Mesendoderm (in vitro differentiated cells): ENCODE measurements at regions not wholly inside any gene's neighbourhood (a gene's known extent, or its start where the extent isn't known, plus 50 kb on each side); places are given as distances from the start of the nearest gene placed in this dataset.
"Not testable (repeated sequence)": the region's sequence is repeated elsewhere in the genome, so short reads cannot be mapped to it uniquely, and the experiment has no call there.

Source experiments
- DNase-seq: peaks from one replicate; pipeline ENCODE4 v3.0.0; 2013
- H2AK5ac ChIP-seq: 2 replicates; pipeline ENCODE4 v1.6.1; 2013; ENCODE audit warnings: low read length, inconsistent platforms
- H2BK120ac ChIP-seq: 2 replicates; pipeline ENCODE4 v1.6.1; 2013; ENCODE audit warnings: low read depth, mild to moderate bottlenecking, low read length, moderate library complexity, mixed read lengths
- H2BK15ac ChIP-seq: replicated peaks from 2 replicates; pipeline ENCODE4 v1.6.1; 2013; ENCODE audit warnings: low read depth, mild to moderate bottlenecking, moderate library complexity
- H2BK5ac ChIP-seq: 2 replicates; pipeline ENCODE4 v1.6.1; 2013; ENCODE audit warnings: low read length, inconsistent platforms
- H3K18ac ChIP-seq: 2 replicates; pipeline ENCODE4 v1.6.1; 2013; ENCODE audit warnings: mild to moderate bottlenecking, low read length, mixed read lengths
- H3K23ac ChIP-seq: one replicate; pipeline ENCODE4 v1.6.1; 2013; ENCODE audit warnings: low read length
- H3K27ac ChIP-seq: 2 replicates; pipeline ENCODE4 v1.5.1; 2013; ENCODE audit warnings: low read depth, mild to moderate bottlenecking, inconsistent platforms, low read length, moderate library complexity
- H3K27me3 ChIP-seq: 2 replicates; pipeline ENCODE4 v1.6.1; 2013; ENCODE audit warnings: low read length, control low read depth, mild to moderate bottlenecking, inconsistent platforms; ENCODE audit not compliant: insufficient read depth, poor library complexity
- H3K36me3 ChIP-seq: 2 replicates; pipeline ENCODE4 v1.6.1; 2013; ENCODE audit warnings: low read length, inconsistent platforms; ENCODE audit not compliant: control insufficient read depth, insufficient read depth
- H3K4ac ChIP-seq: one replicate; pipeline ENCODE4 v1.6.1; 2013; ENCODE audit warnings: low read depth, mild to moderate bottlenecking, low read length, moderate library complexity
- H3K4me1 ChIP-seq: 2 replicates; pipeline ENCODE4 v1.6.1; 2013; ENCODE audit warnings: low read depth, low read length, inconsistent platforms; ENCODE audit not compliant: control insufficient read depth
- H3K4me2 ChIP-seq: 2 replicates; pipeline ENCODE4 v1.6.1; 2013; ENCODE audit warnings: low read length
- H3K4me3 ChIP-seq: 2 replicates; pipeline ENCODE4 v1.5.1; 2013; ENCODE audit warnings: mild to moderate bottlenecking, low read length
- H3K56ac ChIP-seq: one replicate; pipeline ENCODE4 v1.6.1; 2013; ENCODE audit warnings: low read length
- H3K79me1 ChIP-seq: 2 replicates; pipeline ENCODE4 v1.6.1; 2013; ENCODE audit warnings: low read length, inconsistent platforms
- H3K79me2 ChIP-seq: 2 replicates; pipeline ENCODE4 v1.6.1; 2013; ENCODE audit warnings: mild to moderate bottlenecking, low read length; ENCODE audit not compliant: control insufficient read depth, insufficient read depth
- H3K9ac ChIP-seq: 2 replicates; pipeline ENCODE4 v1.6.1; 2013; ENCODE audit warnings: low read length, inconsistent platforms
- H4K5ac ChIP-seq: one replicate; pipeline ENCODE4 v1.6.1; 2013; ENCODE audit warnings: low read length
- H4K8ac ChIP-seq: one replicate; pipeline ENCODE4 v1.6.1; 2013; ENCODE audit warnings: low read depth, mild to moderate bottlenecking, control low read depth, low read length, moderate library complexity
- WGBS: extraction: QIAGEN DNeasy Blood & Tissue Kit; methylation state at CpG from one replicate; pipeline ENCODE4 v1.1.7; 2013; ENCODE audit warnings: low lambda C conversion rate, missing lambda C conversion rate; ENCODE audit not compliant: insufficient coverage; ENCODE audit errors: extremely low coverage; 5-methylcytosine and 5-hydroxymethylcytosine counted together

- peaks cover 2% of the 10 kb centered on the region for H3K79me1 ChIP-seq
- DNase-seq: no peak
- no peak overlapping the region for H2AK5ac ChIP-seq
- H3K4ac ChIP-seq: peak overlapping the region; percentile 97
- peak overlapping the region; percentile 75 for H3K56ac ChIP-seq
- no peak overlapping the region for H3K4me2 ChIP-seq
- peak overlapping the region; percentile 99 for H3K18ac ChIP-seq
- H3K23ac ChIP-seq: no peak overlapping the region
- peak overlapping the region; percentile 76 for H2BK120ac ChIP-seq
- WGBS: no CpG with 5 or more reads among the region's 2 CpGs
- H3K27ac ChIP-seq: peak overlapping the region; percentile 91
- peak overlapping the region; percentile 38 for H3K9ac ChIP-seq
- peaks cover 10% of the 10 kb centered on the region for H3K79me2 ChIP-seq
- no peaks in the 10 kb centered on the region for H3K36me3 ChIP-seq
- peak overlapping the region; percentile 72 for H2BK5ac ChIP-seq
- H3K27me3 ChIP-seq: no peaks in the 10 kb centered on the region
- H4K5ac ChIP-seq: no peak overlapping the region
- H3K4me3 ChIP-seq: no peak overlapping the region
- no peak overlapping the region for H4K8ac ChIP-seq
- peaks cover 18% of the 10 kb centered on the region for H3K4me1 ChIP-seq
- peak overlapping the region; percentile 76 for H2BK15ac ChIP-seq
Measured at GRCh38 chr10:21284301-21284700, 241.2 kb downstream of the SKIDA1 start.

- Histone ChIP-seq H2BK120ac (peak overlapping the region; percentile 52), H3K79me2 (peaks cover 10% of the 10 kb centered on the region), H3K4me1 (peaks cover 20% of the 10 kb centered on the region), H3K4ac (peak overlapping the region; percentile 60), H3K27ac (peak overlapping the region; percentile 94), H3K18ac (peak overlapping the region; percentile 94)
- not testable (repeated sequence) for H3K79me1 ChIP-seq, H2BK15ac ChIP-seq, H3K56ac ChIP-seq, H4K5ac ChIP-seq, H3K23ac ChIP-seq, H3K27me3 ChIP-seq, H2BK5ac ChIP-seq, H2AK5ac ChIP-seq, H3K4me3 ChIP-seq, H3K36me3 ChIP-seq, H3K9ac ChIP-seq, H3K4me2 ChIP-seq, H4K8ac ChIP-seq
- peak; percentile 76 for DNase-seq
- WGBS: no CpG with 5 or more reads among the region's 6 CpGs
Measured at GRCh38 chr10:21283053-21283452, 242.4 kb downstream of the SKIDA1 start.

GRCh38 chr10:21281765-21282484, 243.6 kb downstream of the SKIDA1 start:
- Histone ChIP-seq H2BK5ac (peak overlapping the region; percentile 95), H3K27ac (peak overlapping the region; percentile 94)
- peak; percentile 99 for DNase-seq

GRCh38 chr10:21280971-21281572, 244.4 kb downstream of the SKIDA1 start:
- peaks cover 20% of the 10 kb centered on the region for H3K4me1 ChIP-seq
- peaks cover 4% of the 10 kb centered on the region for H3K79me2 ChIP-seq

More at GRCh38 chr10:21281765-21282484, 243.6 kb downstream of the SKIDA1 start:
- H3K4ac ChIP-seq: peak overlapping the region; percentile 98
- peak overlapping the region; percentile 88 for H3K56ac ChIP-seq
- H3K36me3 ChIP-seq: no peaks in the 10 kb centered on the region
- H3K9ac ChIP-seq: peak overlapping the region; percentile 48
- H3K4me2 ChIP-seq: peak overlapping the region; percentile 0
- H4K5ac ChIP-seq: no peak overlapping the region
- WGBS: no CpG with 5 or more reads among the region's 8 CpGs
- H3K4me3 ChIP-seq: no peak overlapping the region
- no peak overlapping the region for H4K8ac ChIP-seq
- peaks cover 6% of the 10 kb centered on the region for H3K79me2 ChIP-seq
- H2AK5ac ChIP-seq: peak overlapping the region; percentile 4
- peak overlapping the region; percentile 86 for H2BK120ac ChIP-seq
- no peak overlapping the region for H2BK15ac ChIP-seq
- peaks cover 20% of the 10 kb centered on the region for H3K4me1 ChIP-seq
- H3K79me1 ChIP-seq: peaks cover 2% of the 10 kb centered on the region
- H3K23ac ChIP-seq: no peak overlapping the region
- peak overlapping the region; percentile 95 for H3K18ac ChIP-seq
- no peaks in the 10 kb centered on the region for H3K27me3 ChIP-seq

GRCh38 chr10:21280037-21280436, 245.4 kb downstream of the SKIDA1 start:
- H3K23ac ChIP-seq: no peak overlapping the region
- H2AK5ac ChIP-seq: peak overlapping the region; percentile 91
- no peak overlapping the region for H4K8ac ChIP-seq
- H3K4me3 ChIP-seq: no peak overlapping the region
- peak overlapping the region; percentile 44 for H2BK5ac ChIP-seq
- no peak for DNase-seq
- peak overlapping the region; percentile 21 for H4K5ac ChIP-seq
- peak overlapping the region; percentile 26 for H3K9ac ChIP-seq
- H3K18ac ChIP-seq: peak overlapping the region; percentile 89
- peaks cover 2% of the 10 kb centered on the region for H3K79me1 ChIP-seq
- H3K36me3 ChIP-seq: no peaks in the 10 kb centered on the region
- peak overlapping the region; percentile 81 for H3K4ac ChIP-seq
- peak overlapping the region; percentile 84 for H2BK120ac ChIP-seq
- H3K27me3 ChIP-seq: no peaks in the 10 kb centered on the region
- H3K27ac ChIP-seq: peak overlapping the region; percentile 35
- H3K56ac ChIP-seq: peak overlapping the region; percentile 71
- H3K4me2 ChIP-seq: no peak overlapping the region
- peak overlapping the region; percentile 86 for H2BK15ac ChIP-seq
- H3K79me2 ChIP-seq: peaks cover 4% of the 10 kb centered on the region
- no CpG with 5 or more reads among the region's 5 CpGs for WGBS
- H3K4me1 ChIP-seq: peaks cover 14% of the 10 kb centered on the region

More at GRCh38 chr10:21280971-21281572, 244.4 kb downstream of the SKIDA1 start:
- WGBS: no CpG with 5 or more reads among the region's 2 CpGs
- Histone ChIP-seq H3K18ac (peak overlapping the region; percentile 89), H3K56ac (peak overlapping the region; percentile 78), H4K5ac (no peak overlapping the region), H3K36me3 (no peaks in the 10 kb centered on the region), H3K79me1 (peaks cover 2% of the 10 kb centered on the region), H2BK120ac (peak overlapping the region; percentile 88), H3K9ac (peak overlapping the region; percentile 13), H3K4me3 (no peak overlapping the region), H3K23ac (no peak overlapping the region), H3K27me3 (no peaks in the 10 kb centered on the region), H3K27ac (peak overlapping the region; percentile 76), H2BK5ac (peak overlapping the region; percentile 84), H2AK5ac (peak overlapping the region; percentile 66), H3K4me2 (peak overlapping the region; percentile 0), H4K8ac (no peak overlapping the region), H3K4ac (peak overlapping the region; percentile 98), H2BK15ac (no peak overlapping the region)
- DNase-seq: peak; percentile 42
